ENCODE measurements at regions not wholly inside any gene's neighbourhood (a gene's known extent, or its start where the extent isn't known, plus 50 kb on each side); places are given as distances from the start of the nearest gene placed in this dataset.

DNA sequence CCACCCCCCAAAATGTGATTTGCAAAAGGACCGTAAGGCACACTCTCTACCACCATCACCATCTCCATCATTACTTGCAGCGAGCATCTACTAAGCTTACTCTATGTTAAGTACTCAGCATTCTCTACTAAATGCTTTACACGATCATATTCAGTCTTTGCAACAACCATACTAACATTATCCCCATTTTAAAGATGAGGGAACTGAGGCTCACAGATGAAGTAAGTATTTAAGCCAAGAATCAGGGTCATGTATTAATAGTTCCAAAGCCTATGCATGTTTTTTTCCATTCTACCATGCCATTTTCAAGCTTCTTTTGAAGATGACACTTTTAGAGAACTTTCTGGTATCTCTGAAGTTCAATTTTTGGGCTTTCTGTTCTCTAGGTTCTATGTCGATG, 121.7 kb upstream of the ANKRD55 start:
- no peak overlapping the region for H3K27ac ChIP-seq
- intact Hi-C loops (cut with DNase I; ENCODE audit: low total_unique reads) = no loop called here

DNA sequence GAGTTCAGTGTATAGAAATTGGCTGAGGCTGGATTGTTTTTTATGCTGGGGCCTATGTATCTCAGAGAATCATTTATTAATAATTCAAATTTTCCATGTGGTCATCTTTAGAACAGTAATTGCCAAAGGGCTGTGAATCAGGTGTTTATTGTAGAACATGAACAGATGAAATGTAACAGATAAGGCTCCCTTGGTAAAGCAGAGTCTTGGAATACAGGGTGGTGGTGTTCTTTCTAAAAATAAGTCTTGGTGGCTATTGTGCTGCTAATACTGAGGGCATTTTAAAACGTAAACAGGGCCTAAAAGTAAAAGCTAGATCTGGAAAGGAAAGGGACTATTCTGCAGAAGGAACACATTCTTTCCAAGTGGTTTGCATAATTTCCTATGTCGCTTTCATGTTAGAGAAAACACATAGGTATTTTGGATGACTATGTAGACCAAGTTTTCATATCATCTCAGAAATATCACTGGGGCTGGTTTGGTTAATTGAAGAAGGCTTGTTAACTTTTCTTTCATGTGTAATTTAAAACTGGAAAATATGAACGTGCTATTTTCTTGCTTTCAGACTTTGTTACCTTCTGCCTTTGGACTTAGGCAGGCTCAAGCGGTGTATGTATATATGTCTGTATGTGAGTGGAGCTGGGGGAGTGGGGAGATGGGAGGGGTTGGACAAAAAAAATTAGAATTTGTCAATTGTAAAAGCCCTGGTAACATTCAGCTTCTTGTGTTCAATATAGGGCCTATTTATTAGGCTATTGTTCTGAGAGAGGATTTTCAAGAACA, 119.9 kb upstream of the ANKRD55 start:
- intact Hi-C loops (cut with DNase I; ENCODE audit: low total_unique reads) = no loop called here

More for the DNA sequence above, 121.7 kb upstream of the ANKRD55 start:
- TF ChIP-seq, protein P1, sequence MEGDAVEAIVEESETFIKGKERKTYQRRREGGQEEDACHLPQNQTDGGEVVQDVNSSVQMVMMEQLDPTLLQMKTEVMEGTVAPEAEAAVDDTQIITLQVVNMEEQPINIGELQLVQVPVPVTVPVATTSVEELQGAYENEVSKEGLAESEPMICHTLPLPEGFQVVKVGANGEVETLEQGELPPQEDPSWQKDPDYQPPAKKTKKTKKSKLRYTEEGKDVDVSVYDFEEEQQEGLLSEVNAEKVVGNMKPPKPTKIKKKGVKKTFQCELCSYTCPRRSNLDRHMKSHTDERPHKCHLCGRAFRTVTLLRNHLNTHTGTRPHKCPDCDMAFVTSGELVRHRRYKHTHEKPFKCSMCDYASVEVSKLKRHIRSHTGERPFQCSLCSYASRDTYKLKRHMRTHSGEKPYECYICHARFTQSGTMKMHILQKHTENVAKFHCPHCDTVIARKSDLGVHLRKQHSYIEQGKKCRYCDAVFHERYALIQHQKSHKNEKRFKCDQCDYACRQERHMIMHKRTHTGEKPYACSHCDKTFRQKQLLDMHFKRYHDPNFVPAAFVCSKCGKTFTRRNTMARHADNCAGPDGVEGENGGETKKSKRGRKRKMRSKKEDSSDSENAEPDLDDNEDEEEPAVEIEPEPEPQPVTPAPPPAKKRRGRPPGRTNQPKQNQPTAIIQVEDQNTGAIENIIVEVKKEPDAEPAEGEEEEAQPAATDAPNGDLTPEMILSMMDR (IDR thresholded peaks at IDR 0.05) = no peak
- no peaks in the 10 kb centered on the region for H3K27me3 ChIP-seq
- H3K4me1 ChIP-seq = peaks cover 0 to 52% (median 32%) of the 10 kb centered on the region in 4 donors
- no peak overlapping the region for H3K4me3 ChIP-seq
- H3K9me3 ChIP-seq = no peaks in the 10 kb centered on the region
- H3K36me3 ChIP-seq = no peaks in the 10 kb centered on the region
- DNase-seq = no peak

DNA sequence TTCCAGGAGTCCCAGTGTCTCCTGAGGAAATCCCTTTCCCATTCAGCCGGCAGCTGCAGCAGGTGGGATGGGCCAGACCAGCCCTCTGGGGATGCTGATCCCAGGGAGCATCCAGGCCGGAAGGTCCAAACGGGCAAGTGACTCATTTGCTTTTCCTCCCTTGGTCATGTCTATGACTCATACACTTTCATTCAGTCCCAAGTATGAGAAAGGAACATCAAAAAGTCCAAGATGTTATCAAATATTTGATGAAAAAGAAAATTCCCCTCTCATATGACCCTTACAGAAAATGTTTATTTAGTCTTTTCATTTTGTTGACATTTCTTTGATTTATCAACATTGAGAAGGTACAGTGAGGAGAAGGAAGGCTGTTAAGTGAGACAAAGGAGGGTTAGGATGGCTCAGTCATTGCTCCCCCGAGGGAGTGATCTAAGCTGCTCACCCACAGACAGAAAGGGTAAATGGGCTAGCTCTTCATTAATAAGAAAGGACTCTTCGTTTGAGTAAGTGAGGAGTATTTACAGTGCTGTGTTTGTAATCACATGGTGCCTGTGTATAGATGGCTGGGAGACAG, 117.6 kb upstream of the ANKRD55 start:
- Histone ChIP-seq H3K4me1 (peaks cover 0 to 16% (median 4%) of the 10 kb centered on the region in 4 donors), H3K4me3 (no peak overlapping the region), H3K27me3 (no peaks in the 10 kb centered on the region), H3K36me3 (no peaks in the 10 kb centered on the region), H3K9me3 (no peaks in the 10 kb centered on the region), H3K27ac (no peak overlapping the region)
- intact Hi-C loops (cut with DNase I; ENCODE audit: low total_unique reads) = no loop called here
- DNase-seq = peak; percentile 65 to 84
- TF ChIP-seq, protein P1 (IDR thresholded peaks at IDR 0.05) = no peak

More for the DNA sequence above, 119.9 kb upstream of the ANKRD55 start:
- DNase-seq = no peak
- no peaks in the 10 kb centered on the region for H3K27me3 ChIP-seq
- TF ChIP-seq, protein P1 (IDR thresholded peaks at IDR 0.05) = no peak
- peaks cover 0 to 38% (median 19%) of the 10 kb centered on the region in 4 donors for H3K4me1 ChIP-seq
- no peak overlapping the region for H3K4me3 ChIP-seq
- H3K27ac ChIP-seq = no peak overlapping the region
- H3K9me3 ChIP-seq = no peaks in the 10 kb centered on the region
- H3K36me3 ChIP-seq = no peaks in the 10 kb centered on the region

DNA sequence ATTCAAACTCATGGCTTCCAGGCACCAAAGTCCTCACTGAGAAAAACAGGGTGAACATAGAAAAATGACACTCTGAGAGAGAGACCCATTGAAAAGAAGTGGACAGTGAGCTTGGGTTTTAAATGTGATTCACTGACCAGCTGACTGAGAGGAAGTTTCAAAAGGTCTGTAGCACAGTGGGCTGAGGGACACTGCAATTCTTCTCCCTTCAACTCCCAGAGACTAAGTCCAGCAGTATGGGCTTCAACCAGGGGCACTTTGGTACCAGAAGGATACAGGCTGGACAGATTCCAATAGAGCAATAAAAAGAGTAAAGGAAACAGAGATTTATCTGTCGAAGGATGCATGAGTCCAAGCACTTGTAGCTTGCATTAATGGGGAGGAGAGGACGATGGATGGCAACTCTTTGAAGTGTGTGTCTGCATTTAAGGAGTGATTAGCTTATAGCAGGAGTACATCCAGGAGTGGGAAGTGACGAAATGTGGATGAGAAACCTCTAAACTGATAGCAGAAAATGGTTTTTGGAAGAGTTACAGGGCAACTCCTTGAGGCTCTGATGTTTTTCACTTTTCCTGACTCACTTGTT, 117.0 kb upstream of the ANKRD55 start:
- peaks cover 0 to 16% (median 3%) of the 10 kb centered on the region in 4 donors for H3K4me1 ChIP-seq
- H3K36me3 ChIP-seq = no peaks in the 10 kb centered on the region
- intact Hi-C loops (cut with DNase I; ENCODE audit: low total_unique reads) = no loop called here
- no peak overlapping the region for H3K27ac ChIP-seq
- TF ChIP-seq, protein P1 (IDR thresholded peaks at IDR 0.05) = no peak
- no peak overlapping the region for H3K4me3 ChIP-seq
- H3K9me3 ChIP-seq = no peaks in the 10 kb centered on the region
- no peak for DNase-seq
- no peaks in the 10 kb centered on the region for H3K27me3 ChIP-seq

DNA sequence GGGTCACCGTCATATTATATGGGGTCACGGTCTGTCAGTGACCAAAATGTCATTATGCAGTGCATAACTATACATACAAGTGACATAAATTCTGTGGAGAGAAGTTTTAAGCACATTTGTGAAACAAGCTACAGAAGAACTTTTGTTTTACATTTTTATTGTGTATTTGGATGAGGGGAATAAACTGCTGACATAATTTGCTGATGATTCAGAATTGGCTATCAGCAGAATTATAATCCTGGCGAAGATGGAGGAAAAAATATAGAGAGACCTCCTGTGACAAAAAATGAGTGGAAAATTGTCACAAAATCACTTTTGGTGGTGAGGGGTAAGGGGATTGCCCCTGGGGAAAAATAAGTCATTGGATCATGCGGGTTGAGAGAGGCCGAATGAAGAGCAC, 116.3 kb upstream of the ANKRD55 start:
- no peak overlapping the region for H3K4me3 ChIP-seq
- H3K27me3 ChIP-seq = no peaks in the 10 kb centered on the region
- TF ChIP-seq, protein P1 (IDR thresholded peaks at IDR 0.05) = no peak
- no peak for DNase-seq
- no peaks in the 10 kb centered on the region for H3K9me3 ChIP-seq
- intact Hi-C loops (cut with DNase I; ENCODE audit: low total_unique reads) = no loop called here
- no peaks in the 10 kb centered on the region for H3K36me3 ChIP-seq
- no peak overlapping the region for H3K27ac ChIP-seq
- peaks cover 0 to 16% (median 3%) of the 10 kb centered on the region in 4 donors for H3K4me1 ChIP-seq

Measured in tibial artery (tissue), 4 donors.